Subcutaneous abdominal adipose tissue (tissue), 5 donors: ENCODE measurements at regions not wholly inside any gene's neighbourhood (a gene's known extent, or its start where the extent isn't known, plus 50 kb on each side); places are given as distances from the start of the nearest gene placed in this dataset.

ENCODE experiments used
- H3K27ac ChIP-seq: one replicate; pipeline ENCODE4 v1.7.0; 2013; ENCODE audit warnings: low read depth, mild to moderate bottlenecking, inconsistent platforms, low read length, moderate library complexity
- H3K27me3 ChIP-seq, 5 donors: one replicate each; pipeline ENCODE4 v1.7.0; 2013; ENCODE audit warnings: low read length in 5 of 5, inconsistent platforms in 1 of 5; ENCODE audit not compliant: control insufficient read depth in 5 of 5, insufficient read depth in 4 of 5
- H3K36me3 ChIP-seq, 5 donors: one replicate each; pipeline ENCODE4 v1.7.0; 2013; ENCODE audit warnings: low read length in 5 of 5; ENCODE audit not compliant: control insufficient read depth in 5 of 5, insufficient read depth in 5 of 5
- H3K4me1 ChIP-seq, 5 donors: one replicate each; pipeline ENCODE4 v1.7.0; 2013; ENCODE audit warnings: low read length in 5 of 5, mild to moderate bottlenecking in 3 of 5, moderate library complexity in 1 of 5; ENCODE audit not compliant: control insufficient read depth in 5 of 5, insufficient read depth in 5 of 5
- H3K4me3 ChIP-seq, 5 donors: one replicate each; pipeline ENCODE4 v1.7.0; 2013; ENCODE audit warnings: low read length in 5 of 5, low read depth in 1 of 5
- H3K9ac ChIP-seq, 5 donors: one replicate each; pipeline ENCODE4 v1.7.0; 2013; ENCODE audit warnings: low read length in 5 of 5, mild to moderate bottlenecking in 4 of 5, moderate library complexity in 3 of 5
- H3K9me3 ChIP-seq, 5 donors: one replicate each; pipeline ENCODE4 v1.7.0; 2013; ENCODE audit warnings: low read length in 5 of 5; ENCODE audit not compliant: control insufficient read depth in 5 of 5
- donor health status: healthy.
- donor health status: healthy.
- donor health status: healthy.
- donor health status: healthy.
- donor health status: healthy.

GRCh38 chr6:125528621-125529041 lies 220.8 kb upstream of the HEY2 start:
- H3K36me3 ChIP-seq, result no peaks in the 10 kb centered on the region
- H3K4me3 ChIP-seq, result no peak overlapping the region
- H3K9me3 ChIP-seq, result no peaks in the 10 kb centered on the region
- no peak overlapping the region for H3K9ac ChIP-seq
- H3K27ac ChIP-seq, result no peak overlapping the region
- H3K27me3 ChIP-seq, result peaks cover 0 to 13% (median 8%) of the 10 kb centered on the region in 5 donors
- no peaks in the 10 kb centered on the region for H3K4me1 ChIP-seq

- no peaks in the 10 kb centered on the region for H3K4me1 ChIP-seq
- H3K27ac ChIP-seq, result no peak overlapping the region
- no peak overlapping the region for H3K4me3 ChIP-seq
- H3K36me3 ChIP-seq, result no peaks in the 10 kb centered on the region
- H3K9me3 ChIP-seq, result no peaks in the 10 kb centered on the region
- no peak overlapping the region for H3K9ac ChIP-seq
- peaks cover 2 to 17% (median 9%) of the 10 kb centered on the region in 5 donors for H3K27me3 ChIP-seq
Observed at GRCh38 chr6:125529061-125529460, 220.4 kb upstream of the HEY2 start.

- Histone ChIP-seq H3K27ac (no peak overlapping the region), H3K9me3 (no peaks in the 10 kb centered on the region), H3K27me3 (peaks cover 5 to 18% (median 16%) of the 10 kb centered on the region in 5 donors), H3K4me3 (peak overlapping the region in 1 of 5 donors; percentile 9), H3K9ac (no peak overlapping the region), H3K4me1 (peaks cover 0 to 4% (median 0%) of the 10 kb centered on the region in 5 donors), H3K36me3 (no peaks in the 10 kb centered on the region)
Observed at GRCh38 chr6:125533710-125534397, 215.6 kb upstream of the HEY2 start.

- Histone ChIP-seq H3K4me1 (peaks cover 0 to 4% (median 0%) of the 10 kb centered on the region in 5 donors), H3K9ac (no peak overlapping the region)
Observed at GRCh38 chr6:125534430-125535263, 214.8 kb upstream of the HEY2 start.

GRCh38 chr6:125537090-125537489 lies 212.3 kb upstream of the HEY2 start:
- Histone ChIP-seq H3K36me3 (no peaks in the 10 kb centered on the region), H3K9me3 (peaks cover 0 to 2% (median 0%) of the 10 kb centered on the region in 5 donors)

More at GRCh38 chr6:125534430-125535263, 214.8 kb upstream of the HEY2 start:
- no peaks in the 10 kb centered on the region for H3K9me3 ChIP-seq
- no peak overlapping the region for H3K27ac ChIP-seq
- H3K4me3 ChIP-seq, result no peak overlapping the region
- no peaks in the 10 kb centered on the region for H3K36me3 ChIP-seq
- peaks cover 5 to 16% (median 13%) of the 10 kb centered on the region in 5 donors for H3K27me3 ChIP-seq

GRCh38 chr6:125539892-125540291 lies 209.5 kb upstream of the HEY2 start:
- Histone ChIP-seq H3K4me3 (no peak overlapping the region), H3K36me3 (no peaks in the 10 kb centered on the region), H3K27me3 (peaks cover 0 to under 1% (median 0%) of the 10 kb centered on the region in 5 donors)

More at GRCh38 chr6:125537090-125537489, 212.3 kb upstream of the HEY2 start:
- Histone ChIP-seq H3K9ac (no peak overlapping the region), H3K27me3 (peaks cover 5 to 16% (median 13%) of the 10 kb centered on the region in 5 donors), H3K4me3 (no peak overlapping the region), H3K4me1 (peaks cover 0 to 4% (median 0%) of the 10 kb centered on the region in 5 donors), H3K27ac (no peak overlapping the region)

GRCh38 chr6:125544819-125545218 lies 204.6 kb upstream of the HEY2 start:
- no peak overlapping the region for H3K27ac ChIP-seq
- H3K4me1 ChIP-seq, result no peaks in the 10 kb centered on the region
- H3K27me3 ChIP-seq, result no peaks in the 10 kb centered on the region
- H3K9me3 ChIP-seq, result peaks cover 0 to 6% (median 0%) of the 10 kb centered on the region in 5 donors
- H3K4me3 ChIP-seq, result no peak overlapping the region
- no peaks in the 10 kb centered on the region for H3K36me3 ChIP-seq
- no peak overlapping the region for H3K9ac ChIP-seq

More at GRCh38 chr6:125539892-125540291, 209.5 kb upstream of the HEY2 start:
- Histone ChIP-seq H3K27ac (no peak overlapping the region), H3K4me1 (no peaks in the 10 kb centered on the region), H3K9ac (no peak overlapping the region), H3K9me3 (peaks cover 0 to 6% (median 0%) of the 10 kb centered on the region in 5 donors)

- no peaks in the 10 kb centered on the region for H3K27me3 ChIP-seq
- H3K9me3 ChIP-seq, result peaks cover 0 to 6% (median 0%) of the 10 kb centered on the region in 5 donors
- H3K36me3 ChIP-seq, result no peaks in the 10 kb centered on the region
- H3K4me3 ChIP-seq, result no peak overlapping the region
- H3K9ac ChIP-seq, result no peak overlapping the region
- no peak overlapping the region for H3K27ac ChIP-seq
- no peaks in the 10 kb centered on the region for H3K4me1 ChIP-seq
Observed at GRCh38 chr6:125546841-125547251, 202.6 kb upstream of the HEY2 start.

- Histone ChIP-seq H3K27ac (no peak overlapping the region), H3K27me3 (no peaks in the 10 kb centered on the region), H3K4me3 (no peak overlapping the region)
Observed at GRCh38 chr6:125547381-125547780, 202.1 kb upstream of the HEY2 start.

More at GRCh38 chr6:125547381-125547780, 202.1 kb upstream of the HEY2 start:
- H3K9me3 ChIP-seq, result peaks cover 0 to under 1% (median 0%) of the 10 kb centered on the region in 5 donors
- no peak overlapping the region for H3K9ac ChIP-seq
- H3K36me3 ChIP-seq, result no peaks in the 10 kb centered on the region
- no peaks in the 10 kb centered on the region for H3K4me1 ChIP-seq
